ENCODE measurements at regions not wholly inside any gene's neighbourhood (a gene's known extent, or its start where the extent isn't known, plus 50 kb on each side); places are given as distances from the start of the nearest gene placed in this dataset.

DNA sequence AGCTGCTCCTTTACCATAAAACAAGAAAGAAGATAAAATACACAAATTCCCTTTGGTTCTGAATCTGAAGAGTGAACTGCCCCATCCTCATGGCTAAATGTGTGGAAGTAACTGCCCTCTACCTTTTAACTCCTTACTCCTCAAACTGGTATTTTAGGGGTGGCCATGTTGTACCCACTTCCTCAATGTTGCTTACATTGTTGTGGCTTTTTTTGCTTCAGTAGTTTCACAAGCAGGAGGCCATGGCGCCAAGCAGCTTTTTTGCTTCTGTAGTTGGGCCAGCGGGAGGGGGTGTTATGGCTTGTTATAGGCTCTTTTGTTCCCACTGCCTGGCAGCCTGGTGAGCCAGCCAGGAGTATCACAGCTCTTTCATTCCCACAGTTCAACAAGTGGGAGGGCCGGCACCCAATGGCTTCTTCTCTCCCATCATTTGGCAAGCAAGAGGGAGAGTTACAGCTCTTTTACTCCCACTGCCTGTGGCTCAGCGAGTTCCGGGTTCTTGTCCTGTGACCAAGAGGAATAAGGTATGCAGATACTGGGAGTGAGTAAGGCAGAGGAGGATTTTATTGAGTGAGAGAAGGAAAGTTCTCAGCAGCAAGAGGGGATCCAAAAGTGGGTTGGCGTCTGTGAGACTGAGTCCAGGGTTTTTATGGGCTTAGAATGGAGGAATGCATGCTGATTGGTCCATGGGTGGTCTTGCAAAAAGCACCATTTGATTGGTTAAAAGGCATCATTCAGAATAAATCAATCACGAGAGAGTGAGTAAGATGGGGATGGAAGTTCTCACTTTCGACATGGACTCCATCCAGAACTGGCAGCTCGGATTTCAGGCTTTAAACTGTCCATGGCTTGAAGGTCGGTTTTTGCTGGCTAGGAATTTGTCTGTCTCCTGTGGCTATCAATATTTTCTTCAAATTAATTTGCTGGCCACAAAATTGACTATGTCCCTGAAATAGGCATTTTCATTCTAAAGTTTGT lies 429.6 kb downstream of the HLX start:
- DNase-seq: no peak

- no peak for DNase-seq
Measured at GRCh38 chr1:221309723-221310122, 430.5 kb downstream of the HLX start.

DNA sequence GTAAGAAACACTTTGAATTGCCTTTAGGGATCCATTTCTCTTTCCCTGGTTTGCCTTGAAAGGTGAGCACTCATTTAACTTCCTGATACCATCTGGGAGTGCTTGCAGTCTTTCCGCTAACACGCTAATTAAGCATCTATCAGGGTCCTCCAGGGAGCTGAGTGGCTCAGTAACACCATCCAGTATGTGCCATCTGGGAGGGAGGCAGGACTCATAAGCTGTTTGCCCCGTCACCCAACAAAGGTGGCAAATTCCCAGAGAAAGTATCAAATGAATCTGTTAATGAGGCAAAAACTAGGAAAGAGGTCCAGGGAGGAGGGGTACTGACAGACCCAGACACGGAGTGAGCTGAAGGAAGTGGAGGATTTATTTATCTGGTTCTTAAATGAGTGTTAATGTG lies 430.9 kb downstream of the HLX start:
- DNase-seq: no peak

DNA sequence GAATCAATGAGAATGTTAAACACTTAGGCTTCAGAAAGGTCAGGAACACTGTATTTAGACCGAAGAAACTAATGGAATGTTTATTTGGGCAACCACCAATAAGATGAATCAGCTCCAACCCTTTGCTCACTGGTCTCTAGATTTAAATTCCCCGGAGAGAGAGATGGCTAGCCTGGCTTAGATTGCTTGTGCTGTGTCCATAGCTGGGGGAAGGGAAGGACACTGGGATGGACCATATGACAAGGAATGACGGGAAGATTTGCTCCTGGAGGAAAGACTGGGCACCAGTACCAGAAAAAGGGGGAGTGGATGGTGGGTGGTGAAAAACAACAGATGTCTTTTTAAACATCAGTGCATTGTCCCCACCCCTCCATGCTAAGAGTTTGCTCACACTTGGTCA lies 426.6 kb downstream of the DUSP10 start:
- no peak for DNase-seq

DNA sequence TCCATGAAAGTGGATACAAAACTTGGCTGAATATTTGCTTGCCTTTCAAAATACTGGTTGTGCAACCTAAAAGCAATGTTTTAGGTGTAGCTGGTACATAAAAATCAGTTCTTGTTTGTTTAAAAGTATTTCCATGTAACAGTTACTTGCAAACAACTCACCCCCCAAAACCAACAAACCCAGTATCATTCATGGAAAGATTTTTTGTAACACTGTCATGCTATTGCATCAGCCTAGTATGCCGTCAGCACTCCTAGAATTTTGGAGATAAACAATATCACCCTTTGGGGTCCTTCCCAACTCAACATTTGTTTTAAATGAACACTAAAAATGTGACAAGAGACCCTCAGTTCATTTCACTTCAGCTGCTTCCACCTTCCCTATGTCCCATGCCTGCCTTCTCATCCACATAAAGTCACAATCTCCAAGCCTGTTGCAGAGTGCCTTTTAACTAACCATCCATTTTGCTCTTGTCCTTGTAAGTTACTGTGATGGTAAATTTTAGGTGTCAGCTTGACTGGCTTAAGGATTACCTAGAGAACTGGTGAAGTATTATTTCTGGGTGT lies 425.3 kb downstream of the DUSP10 start:
- DNase-seq: no peak

GRCh38 chr1:221317537-221317936 lies 424.4 kb downstream of the DUSP10 start:
- no peak for DNase-seq

DNA sequence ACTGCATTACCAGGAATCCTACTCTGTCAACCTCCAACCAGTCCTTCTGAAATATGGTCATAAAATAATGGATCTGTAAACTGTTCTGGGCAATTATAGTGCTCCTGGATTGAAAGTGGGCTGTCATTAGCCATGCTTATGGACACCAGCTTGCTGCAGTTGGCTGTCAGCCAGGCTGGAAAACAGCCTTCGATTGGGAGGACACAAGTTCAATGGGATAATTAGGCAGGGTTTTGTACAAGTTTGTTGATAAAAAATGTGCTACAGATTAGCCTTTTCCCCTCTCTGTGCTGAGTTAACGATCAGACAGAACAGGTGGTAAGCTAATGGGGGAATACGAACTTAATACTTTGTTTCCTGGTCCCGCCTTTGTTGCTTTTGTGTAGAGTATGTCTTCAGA lies 413.9 kb downstream of the DUSP10 start:
- peak; percentile 51 for DNase-seq

DNA sequence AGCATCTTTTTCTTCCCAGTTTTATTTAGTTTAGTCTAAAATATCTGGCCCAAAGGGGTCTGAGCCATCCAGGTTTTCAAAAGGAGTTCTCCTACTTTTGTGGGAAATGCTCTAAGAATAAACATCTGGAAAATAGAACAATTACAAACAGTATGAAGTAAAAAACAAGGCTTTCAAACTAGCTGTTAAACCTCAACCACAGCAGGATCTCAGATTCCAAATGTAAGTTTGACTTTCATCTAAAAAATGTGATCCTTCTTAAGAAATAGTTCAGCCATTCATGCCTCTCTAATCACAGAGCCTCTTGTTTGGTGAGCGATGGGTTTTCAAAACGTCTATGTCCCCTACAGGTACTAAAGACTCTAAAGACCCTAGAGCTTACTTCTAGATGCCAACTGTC lies 413.5 kb downstream of the DUSP10 start:
- DNase-seq: no peak

GRCh38 chr1:221331273-221332183 lies 410.4 kb downstream of the DUSP10 start:
- no peak for DNase-seq

DNA sequence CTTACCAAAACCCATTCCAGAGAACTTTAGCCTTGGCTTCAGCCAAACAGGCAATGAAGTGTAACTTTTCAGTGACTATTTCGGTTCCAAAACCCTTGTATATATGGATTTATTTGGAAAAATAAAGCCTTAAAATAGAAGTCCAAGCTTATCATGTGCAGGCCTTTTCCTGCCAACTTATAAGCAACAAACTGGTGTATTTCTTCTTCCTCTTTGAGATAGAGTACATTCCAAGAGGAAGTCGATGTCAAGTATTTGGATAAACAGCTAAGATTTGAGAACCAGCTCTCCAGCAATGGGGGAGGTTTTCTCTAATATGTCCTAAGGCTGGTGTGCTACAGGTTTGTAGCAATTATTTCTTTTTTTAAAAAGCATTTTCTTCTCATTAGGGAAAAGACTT lies 407.8 kb downstream of the DUSP10 start:
- no peak for DNase-seq

DNA sequence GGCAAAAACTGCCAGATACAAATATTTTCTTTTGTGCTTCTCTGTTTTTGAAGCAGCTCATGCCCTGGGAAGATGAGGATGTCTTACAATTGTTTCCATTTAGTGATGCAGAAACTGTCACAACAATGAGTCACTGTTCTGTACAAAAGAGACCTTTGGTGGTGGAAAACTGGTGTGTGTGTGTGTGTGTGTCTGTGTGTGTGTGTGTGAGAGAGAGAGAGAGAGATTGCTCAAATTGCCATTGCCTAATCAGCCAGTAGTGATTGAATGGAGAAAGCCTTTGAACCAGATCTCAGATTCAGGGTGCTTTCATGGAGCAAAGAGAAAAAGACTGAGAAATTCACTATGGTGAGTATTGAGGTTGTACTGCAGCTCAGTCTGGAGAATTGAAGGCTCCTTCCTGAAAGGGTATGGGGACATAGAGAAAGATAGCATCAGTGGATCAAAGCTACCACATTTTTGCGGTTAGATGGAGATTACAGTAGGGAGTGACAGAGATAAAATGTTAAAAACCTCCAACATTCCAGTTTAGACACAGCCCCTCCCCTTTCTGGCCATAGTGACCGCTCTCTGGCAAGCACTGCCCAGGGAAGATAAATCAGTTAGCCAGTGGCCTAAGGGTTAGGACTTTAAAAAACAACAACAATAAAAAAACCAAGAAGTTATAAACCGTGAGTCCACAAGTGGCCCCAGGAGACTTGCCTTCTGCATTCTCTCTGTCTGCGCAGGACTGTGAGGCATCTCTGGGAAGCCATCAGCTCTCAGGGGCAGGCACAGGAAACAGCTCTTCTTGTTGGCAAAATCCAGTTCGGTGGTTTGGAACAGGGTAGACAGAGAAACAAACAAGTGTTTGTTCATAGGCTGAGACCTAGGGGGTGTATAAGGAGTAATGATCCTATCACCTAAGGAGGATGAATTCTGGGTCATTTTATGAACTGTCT lies 406.5 kb downstream of the DUSP10 start:
- DNase-seq: peak; percentile 20

- DNase-seq: no peak
Measured at GRCh38 chr1:221336126-221336525, 405.8 kb downstream of the DUSP10 start.

- DNase-seq: no peak
Measured at GRCh38 chr1:221337106-221337505, 404.8 kb downstream of the DUSP10 start.

DNA sequence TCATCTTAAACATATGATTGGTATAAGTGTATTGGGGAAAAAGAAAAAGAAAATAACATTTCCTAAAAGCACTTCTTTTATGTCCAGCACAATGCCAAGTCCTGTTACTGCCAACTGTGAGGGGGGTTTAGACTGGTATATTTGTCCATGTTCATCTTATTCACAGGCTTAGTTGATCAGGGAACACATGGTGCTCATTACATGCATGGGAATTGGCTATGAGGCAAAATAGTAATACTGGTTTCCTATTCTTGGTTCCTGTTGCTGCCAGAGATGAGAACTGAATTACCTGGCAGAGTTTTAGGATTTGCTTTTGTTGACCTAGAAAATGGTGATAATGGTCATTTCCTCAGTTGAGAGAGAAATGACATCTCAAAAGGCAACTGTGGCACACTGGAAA lies 398.8 kb downstream of the DUSP10 start:
- peak; percentile 59 for DNase-seq

- peak; percentile 59 for DNase-seq
Measured at GRCh38 chr1:221343607-221344006, 398.3 kb downstream of the DUSP10 start.

GRCh38 chr1:221344693-221345092 lies 397.2 kb downstream of the DUSP10 start:
- DNase-seq: no peak

GRCh38 chr1:221347706-221348105 lies 394.2 kb downstream of the DUSP10 start:
- DNase-seq: no peak

GRCh38 chr1:221350091-221350490 lies 391.8 kb downstream of the DUSP10 start:
- no peak for DNase-seq

DNA sequence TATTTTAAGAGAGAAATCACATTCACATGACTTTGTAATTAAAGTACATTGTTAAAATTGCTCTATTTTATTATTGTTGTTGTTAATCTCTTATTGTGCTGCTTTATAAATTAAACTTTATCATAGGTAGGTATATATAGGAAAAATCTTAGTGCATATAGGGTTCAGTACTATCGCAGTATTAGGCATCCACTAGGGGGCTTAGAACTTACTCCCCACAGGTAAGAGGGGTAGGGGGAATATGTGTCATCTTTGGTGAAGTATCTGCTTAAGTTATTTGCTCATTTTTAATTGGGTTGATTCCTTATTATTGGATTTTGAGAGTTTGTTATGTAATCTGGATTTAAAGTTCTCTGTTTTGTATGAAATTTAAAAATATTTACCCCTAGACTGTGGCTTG lies 385.2 kb downstream of the DUSP10 start:
- no peak for DNase-seq

GRCh38 chr1:221363039-221363438 lies 378.9 kb downstream of the DUSP10 start:
- no peak for DNase-seq

- DNase-seq: no peak
Measured at GRCh38 chr1:221366495-221367110, 375.3 kb downstream of the DUSP10 start.
